ENCODE measurements at regions not wholly inside any gene's neighbourhood (a gene's known extent, or its start where the extent isn't known, plus 50 kb on each side); places are given as distances from the start of the nearest gene placed in this dataset.

DNA sequence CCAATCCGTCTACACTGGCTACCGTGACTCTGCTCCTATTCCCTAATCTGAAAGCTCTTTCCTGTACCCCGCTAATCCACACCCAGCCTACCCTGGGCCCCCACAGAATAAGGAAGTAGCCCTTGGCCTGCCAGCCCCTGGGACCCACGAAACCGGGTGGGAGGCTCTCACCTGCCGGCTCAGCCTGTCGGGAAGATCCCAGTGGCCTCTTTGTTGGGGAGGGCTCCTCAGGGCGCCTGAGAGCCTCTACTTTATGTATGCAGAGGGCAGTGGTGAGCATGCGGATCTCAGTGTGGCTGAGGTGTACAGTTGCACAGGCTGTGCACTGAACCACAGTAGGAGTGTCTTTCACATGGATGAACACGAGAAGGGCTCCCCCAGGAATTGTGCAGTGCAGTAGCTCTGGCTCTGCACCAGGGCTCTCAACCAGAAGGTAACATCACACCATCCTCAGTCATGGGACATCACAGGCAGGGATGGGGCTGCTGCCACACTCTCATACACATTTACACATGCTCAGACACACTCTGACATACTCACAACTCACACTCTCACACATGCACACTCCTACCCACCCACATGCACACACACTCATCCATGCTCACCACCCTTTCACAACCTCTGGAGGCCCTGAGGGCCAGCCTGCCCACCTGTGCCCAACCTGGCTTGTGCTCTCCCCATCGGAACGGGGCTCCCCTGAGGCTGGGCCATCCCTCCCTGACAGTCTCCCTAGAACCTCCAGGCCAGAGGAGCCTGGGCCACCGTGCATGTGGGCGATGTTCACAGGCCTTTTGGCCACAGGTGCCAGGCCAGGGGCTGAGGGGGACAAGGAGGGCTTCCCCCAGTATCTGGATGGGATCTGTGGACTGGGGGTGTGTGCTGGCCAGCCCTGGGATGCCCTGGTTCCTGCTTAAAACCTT is 135.0 kb downstream of the URI1 start:
- Histone ChIP-seq H3K4me1 (ENCODE audit: low read depth, poor library complexity, severe bottlenecking) (no peaks in the 10 kb centered on the region), H2AFZ (ENCODE audit: low read depth) (no peak overlapping the region), H3K9ac (no peak overlapping the region), H3K4me2 (no peak overlapping the region), H3K4me3 (IDR thresholded peaks at IDR 0.05; ENCODE audit: insufficient read depth, low read depth, low read length) (no peak overlapping the region), H3K27me3 (ENCODE audit: insufficient read depth, low read depth) (0 out of 2 replicates have a peak, but pooled peaks cover 2% of the 10 kb centered on the region), H3K36me3 (ENCODE audit: insufficient read depth) (no peaks in the 10 kb centered on the region), H3K27ac (no peak overlapping the region), H3K79me2 (ENCODE audit: insufficient read depth, low read depth) (no peaks in the 10 kb centered on the region), H4K20me1 (ENCODE audit: insufficient read depth) (no peaks in the 10 kb centered on the region)
- TF ChIP-seq, protein P1, sequence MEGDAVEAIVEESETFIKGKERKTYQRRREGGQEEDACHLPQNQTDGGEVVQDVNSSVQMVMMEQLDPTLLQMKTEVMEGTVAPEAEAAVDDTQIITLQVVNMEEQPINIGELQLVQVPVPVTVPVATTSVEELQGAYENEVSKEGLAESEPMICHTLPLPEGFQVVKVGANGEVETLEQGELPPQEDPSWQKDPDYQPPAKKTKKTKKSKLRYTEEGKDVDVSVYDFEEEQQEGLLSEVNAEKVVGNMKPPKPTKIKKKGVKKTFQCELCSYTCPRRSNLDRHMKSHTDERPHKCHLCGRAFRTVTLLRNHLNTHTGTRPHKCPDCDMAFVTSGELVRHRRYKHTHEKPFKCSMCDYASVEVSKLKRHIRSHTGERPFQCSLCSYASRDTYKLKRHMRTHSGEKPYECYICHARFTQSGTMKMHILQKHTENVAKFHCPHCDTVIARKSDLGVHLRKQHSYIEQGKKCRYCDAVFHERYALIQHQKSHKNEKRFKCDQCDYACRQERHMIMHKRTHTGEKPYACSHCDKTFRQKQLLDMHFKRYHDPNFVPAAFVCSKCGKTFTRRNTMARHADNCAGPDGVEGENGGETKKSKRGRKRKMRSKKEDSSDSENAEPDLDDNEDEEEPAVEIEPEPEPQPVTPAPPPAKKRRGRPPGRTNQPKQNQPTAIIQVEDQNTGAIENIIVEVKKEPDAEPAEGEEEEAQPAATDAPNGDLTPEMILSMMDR (conservative IDR thresholded peaks at IDR 0.05; ENCODE audit: low read depth, low read length) = no peak

DNA sequence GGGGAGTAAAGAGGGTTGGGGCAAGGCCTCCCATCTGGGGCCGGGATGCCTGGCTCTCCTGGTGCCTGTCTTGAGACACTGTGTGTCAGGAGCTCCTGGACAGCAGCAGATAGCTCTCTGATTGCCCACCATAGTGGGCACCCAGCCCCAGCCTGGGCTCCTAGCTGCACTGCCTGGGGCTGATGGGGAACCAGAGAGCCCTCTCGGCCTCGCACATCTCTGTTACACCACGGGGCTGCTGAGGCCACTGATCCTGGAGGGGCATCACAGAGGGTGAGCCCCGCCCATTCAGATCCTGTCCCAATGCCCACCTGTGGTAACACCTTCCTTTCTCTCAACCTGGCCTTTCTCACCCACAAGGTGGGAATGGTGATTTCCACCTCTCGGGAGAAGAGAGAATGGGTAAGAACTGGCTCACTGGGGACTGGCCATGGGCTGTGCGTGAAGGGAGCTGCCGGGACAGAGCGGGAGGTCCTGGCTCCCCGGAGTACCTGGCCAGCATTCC is 135.9 kb downstream of the URI1 start:
- Histone ChIP-seq H4K20me1 (ENCODE audit: insufficient read depth) (no peaks in the 10 kb centered on the region), H3K27me3 (ENCODE audit: insufficient read depth, low read depth) (0 out of 2 replicates have a peak, but pooled peaks cover 2% of the 10 kb centered on the region), H3K79me2 (ENCODE audit: insufficient read depth, low read depth) (no peaks in the 10 kb centered on the region), H3K4me1 (ENCODE audit: low read depth, poor library complexity, severe bottlenecking) (no peaks in the 10 kb centered on the region), H3K9ac (no peak overlapping the region), H3K4me3 (IDR thresholded peaks at IDR 0.05; ENCODE audit: insufficient read depth, low read depth, low read length) (no peak overlapping the region), H3K4me2 (no peak overlapping the region), H2AFZ (ENCODE audit: low read depth) (no peak overlapping the region), H3K36me3 (ENCODE audit: insufficient read depth) (no peaks in the 10 kb centered on the region), H3K27ac (no peak overlapping the region)
- TF ChIP-seq, protein P1 (conservative IDR thresholded peaks at IDR 0.05; ENCODE audit: low read depth, low read length) = no peak

DNA sequence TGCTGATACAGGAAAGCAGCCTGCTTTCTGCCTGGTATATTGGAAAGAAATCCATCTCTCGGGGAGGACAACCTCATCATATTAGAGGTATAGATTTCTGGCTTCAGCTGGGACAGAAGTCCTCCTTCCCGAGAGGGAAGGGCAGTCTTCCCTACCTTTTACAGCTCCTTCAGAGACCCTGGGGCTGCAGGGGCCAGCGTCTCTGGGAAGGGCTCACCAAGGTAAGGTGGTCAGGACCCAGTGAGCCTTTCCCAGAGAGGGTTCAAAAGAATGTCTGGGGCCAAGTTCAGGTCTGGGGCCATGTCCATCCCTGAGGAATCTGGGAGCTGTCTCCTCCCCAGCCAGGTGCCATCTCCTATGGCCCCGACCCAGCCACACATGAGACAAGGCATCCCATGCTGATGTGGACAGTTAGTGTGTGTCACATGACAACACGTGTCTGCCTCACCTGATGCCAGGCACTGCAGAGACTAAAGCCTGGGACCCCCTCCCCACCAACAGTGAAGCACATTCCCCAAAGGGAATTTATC is 136.4 kb downstream of the URI1 start:
- Histone ChIP-seq H3K36me3 (ENCODE audit: insufficient read depth) (no peaks in the 10 kb centered on the region), H2AFZ (ENCODE audit: low read depth) (no peak overlapping the region), H3K9ac (no peak overlapping the region), H3K27me3 (ENCODE audit: insufficient read depth, low read depth) (0 out of 2 replicates have a peak, but pooled peaks cover 2% of the 10 kb centered on the region), H3K4me2 (no peak overlapping the region), H3K4me3 (IDR thresholded peaks at IDR 0.05; ENCODE audit: insufficient read depth, low read depth, low read length) (no peak overlapping the region), H3K27ac (no peak overlapping the region), H3K4me1 (ENCODE audit: low read depth, poor library complexity, severe bottlenecking) (no peaks in the 10 kb centered on the region), H4K20me1 (ENCODE audit: insufficient read depth) (no peaks in the 10 kb centered on the region), H3K79me2 (ENCODE audit: insufficient read depth, low read depth) (no peaks in the 10 kb centered on the region)
- TF ChIP-seq, protein P1 (conservative IDR thresholded peaks at IDR 0.05; ENCODE audit: low read depth, low read length) = no peak

DNA sequence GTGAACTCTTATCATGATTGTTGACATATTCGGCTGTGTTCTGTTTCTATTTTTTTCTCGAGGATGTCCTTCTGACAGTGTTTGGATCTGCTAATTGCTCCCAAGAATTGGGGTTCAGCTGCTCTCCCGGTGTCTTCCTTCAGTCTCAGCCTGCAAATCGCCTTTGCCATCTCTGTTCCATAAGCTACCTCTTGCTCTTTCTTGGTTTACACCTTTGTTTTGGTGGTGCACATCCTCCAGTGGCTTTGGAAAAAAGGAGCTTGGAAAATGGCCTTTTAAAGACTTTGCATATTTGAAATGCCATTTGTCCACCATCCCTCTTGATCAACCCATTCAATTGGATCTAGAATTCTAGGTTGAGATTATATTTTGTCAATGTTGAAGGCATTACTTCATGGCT is 137.2 kb downstream of the URI1 start:
- H3K79me2 ChIP-seq (ENCODE audit: insufficient read depth, low read depth) = no peaks in the 10 kb centered on the region
- no peaks in the 10 kb centered on the region for H3K36me3 ChIP-seq (ENCODE audit: insufficient read depth)
- no peak overlapping the region for H3K4me2 ChIP-seq
- H4K20me1 ChIP-seq (ENCODE audit: insufficient read depth) = no peaks in the 10 kb centered on the region
- 0 out of 2 replicates have a peak, but pooled peaks cover 2% of the 10 kb centered on the region for H3K27me3 ChIP-seq (ENCODE audit: insufficient read depth, low read depth)
- TF ChIP-seq, protein P1 (conservative IDR thresholded peaks at IDR 0.05; ENCODE audit: low read depth, low read length) = no peak
- H3K27ac ChIP-seq = no peak overlapping the region
- H3K4me1 ChIP-seq (ENCODE audit: low read depth, poor library complexity, severe bottlenecking) = no peaks in the 10 kb centered on the region
- H3K9ac ChIP-seq = no peak overlapping the region
- H3K4me3 ChIP-seq (IDR thresholded peaks at IDR 0.05; ENCODE audit: insufficient read depth, low read depth, low read length) = no peak overlapping the region
- H2AFZ ChIP-seq (ENCODE audit: low read depth) = no peak overlapping the region
